H1 (cell line): ENCODE measurements at regions not wholly inside any gene's neighbourhood (a gene's known extent, or its start where the extent isn't known, plus 50 kb on each side); places are given as distances from the start of the nearest gene placed in this dataset.
"Not testable (repeated sequence)": the region's sequence is repeated elsewhere in the genome, so short reads cannot be mapped to it uniquely, and the experiment has no call there.

Experiments
- CBX5 ChIP-seq: fragments of 300-800, 300-1000 bp; sonication (generic); IDR thresholded peaks from 2 replicates; pipeline ENCODE4 v1.7.1; 2016; ENCODE audit warnings: antibody characterized with exemption, low read length, low read depth
- CTCF ChIP-seq, 3 experiments: IDR thresholded peaks; 1 replicate in 2 of 3; 2 replicates in 1 of 3; pipeline versions ENCODE4 v1.5.1 to v1.6.1; 2011; ENCODE audit warnings: low read length in 3 of 3, mild to moderate bottlenecking in 3 of 3, inconsistent platforms in 2 of 3, low read depth in 1 of 3, moderate library complexity in 1 of 3; ENCODE audit not compliant: insufficient read depth in 1 of 3; ENCODE audit errors: control extremely low read depth in 1 of 3
- E2F6 ChIP-seq: IDR thresholded peaks from 2 replicates; pipeline ENCODE4 v1.6.1; 2012; ENCODE audit warnings: inconsistent platforms
- JUND ChIP-seq: IDR thresholded peaks from 2 replicates; pipeline ENCODE4 v1.6.1; 2011; ENCODE audit warnings: mild to moderate bottlenecking, improper control_type of control experiment, low read length
- KDM1A ChIP-seq: fragments of 200-600, 300-600 bp; sonication (generic); IDR thresholded peaks from 2 replicates; pipeline ENCODE4 v1.7.1; 2016; ENCODE audit warnings: mild to moderate bottlenecking, low read length, borderline replicate concordance
- POLR2A ChIP-seq, 2 experiments: IDR thresholded peaks; 1 replicate in 1 of 2; 2 replicates in 1 of 2; pipeline ENCODE4 v1.6.1; 2011; ENCODE audit warnings: low read depth in 2 of 2, low read length in 2 of 2, mild to moderate bottlenecking in 2 of 2; ENCODE audit errors: control extremely low read depth in 1 of 2
- POLR2AphosphoS5 ChIP-seq: IDR thresholded peaks from 2 replicates; pipeline ENCODE4 v1.6.1; 2011; ENCODE audit warnings: low read depth, low read length
- SIX5 ChIP-seq: IDR thresholded peaks from 2 replicates; pipeline ENCODE4 v1.6.1; 2011; ENCODE audit warnings: mild to moderate bottlenecking, low read depth, low read length
- USF2 ChIP-seq: IDR thresholded peaks from 2 replicates; pipeline ENCODE4 v1.6.1; 2011; ENCODE audit warnings: low read length, improper control_type of control experiment

- not testable (repeated sequence) for TF ChIP-seq KDM1A; CTCF (IDR thresholded peaks at IDR 0.05; ENCODE audit: control extremely low read depth in 1 of 3, insufficient read depth in 1 of 3, low read depth in 1 of 3, low read length in 3 of 3); USF2; E2F6; POLR2AphosphoS5; JUND; POLR2A (IDR thresholded peaks at IDR 0.05; ENCODE audit: control extremely low read depth in 1 of 2, low read depth in 2 of 2, low read length in 2 of 2); CBX5; SIX5
Observed at GRCh38 chr1:182201490-182201889, 140.0 kb upstream of the ZNF648 start.
